GM21515 (cell line): ENCODE measurements at regions not wholly inside any gene's neighbourhood (a gene's known extent, or its start where the extent isn't known, plus 50 kb on each side); places are given as distances from the start of the nearest gene placed in this dataset.

Experiments used
- ATAC-seq: cut with Tn5 transposase; IDR thresholded peaks from one replicate; pipeline ENCODE4 v1.9.1; 2021; ENCODE audit not compliant: unreplicated experiment

GRCh38 chr13:108435393-108436149, 166.1 kb downstream of the TNFSF13B start:
- no peak for ATAC-seq

GRCh38 chr13:108437496-108437895, 168.0 kb downstream of the TNFSF13B start:
- no peak for ATAC-seq

DNA sequence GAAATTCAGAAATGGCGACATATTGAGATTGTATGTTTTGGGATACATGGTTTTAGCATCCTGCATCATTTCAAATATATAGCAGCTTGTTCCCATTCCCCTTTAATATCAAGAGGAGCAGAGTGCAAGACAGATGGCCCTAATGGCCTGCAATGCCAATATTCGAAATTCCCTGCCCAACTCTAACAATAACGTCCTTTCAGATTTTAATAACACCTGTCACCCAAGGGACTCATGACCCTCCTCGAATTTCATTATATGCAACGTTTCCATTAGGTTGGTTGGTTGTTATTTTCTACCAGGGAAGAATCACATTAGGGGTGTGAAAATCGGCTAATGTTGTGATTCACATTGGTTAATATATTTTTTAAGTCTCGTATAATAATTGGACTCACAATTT, 170.0 kb downstream of the TNFSF13B start:
- ATAC-seq: no peak

GRCh38 chr13:108444448-108444847, 174.9 kb downstream of the TNFSF13B start:
- no peak for ATAC-seq

DNA sequence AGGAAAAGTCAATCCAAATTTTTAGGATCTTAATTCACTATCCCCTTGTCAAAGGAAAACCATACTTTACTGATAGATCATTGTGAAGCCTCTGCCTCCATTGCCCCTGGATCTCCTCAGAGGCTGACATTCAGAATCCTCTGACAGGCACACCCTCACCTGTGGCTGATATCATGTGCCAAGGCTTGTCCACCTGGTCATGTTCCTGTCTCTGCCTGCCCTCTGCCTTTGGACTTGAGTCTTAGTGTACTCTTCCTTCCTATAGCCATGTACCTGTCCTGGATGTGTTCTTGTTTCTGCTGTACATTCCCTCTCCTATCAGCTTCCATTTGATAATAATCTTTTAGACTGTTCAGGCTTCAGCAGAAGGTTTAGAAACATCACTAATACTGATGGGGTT, 179.4 kb downstream of the TNFSF13B start:
- ATAC-seq: no peak

GRCh38 chr13:108451121-108451520, 178.3 kb upstream of the MYO16 start:
- no peak for ATAC-seq

- no peak for ATAC-seq
These were observed 174.1 kb upstream of the MYO16 start for GRCh38 chr13:108455320-108455719.

DNA sequence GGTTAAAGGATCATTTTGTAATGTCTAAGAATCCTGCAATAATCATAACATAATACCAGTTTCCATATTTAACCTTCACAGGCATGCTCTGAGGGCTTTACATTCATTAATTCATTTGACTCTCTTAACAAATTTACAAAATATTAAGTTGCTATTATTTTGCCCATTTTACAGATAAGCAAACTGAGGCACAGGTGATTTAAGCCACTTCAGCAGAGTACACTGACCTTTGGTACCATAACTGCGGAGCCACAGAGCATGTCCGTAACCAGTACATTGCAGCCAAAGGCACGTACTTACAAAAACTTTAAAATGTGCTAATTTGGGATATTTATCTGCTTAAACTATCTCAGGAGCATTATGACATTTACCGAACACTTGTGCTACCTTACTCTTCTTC, 169.4 kb upstream of the MYO16 start:
- no peak for ATAC-seq

GRCh38 chr13:108460746-108461145, 168.7 kb upstream of the MYO16 start:
- no peak for ATAC-seq

DNA sequence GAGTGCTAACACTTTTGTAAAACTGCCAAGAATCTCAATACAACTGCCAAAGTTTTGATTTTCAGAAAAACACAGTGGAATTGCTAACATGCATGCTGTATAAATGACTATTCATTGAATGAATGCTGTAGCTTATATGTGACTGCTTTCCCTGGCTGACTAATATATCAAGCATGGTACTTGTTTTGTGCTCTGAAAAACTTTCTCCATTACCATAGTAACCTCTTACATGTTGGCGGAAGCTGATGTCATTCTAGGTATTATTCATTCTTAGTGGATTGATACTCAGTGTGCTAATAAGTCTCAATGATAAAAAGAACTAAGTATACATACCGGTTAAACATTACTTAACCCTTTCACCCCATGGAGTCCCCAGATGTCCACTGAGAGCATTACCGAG, 166.1 kb upstream of the MYO16 start:
- ATAC-seq: no peak

- no peak for ATAC-seq
These were observed 158.5 kb upstream of the MYO16 start for GRCh38 chr13:108470921-108471320.

DNA sequence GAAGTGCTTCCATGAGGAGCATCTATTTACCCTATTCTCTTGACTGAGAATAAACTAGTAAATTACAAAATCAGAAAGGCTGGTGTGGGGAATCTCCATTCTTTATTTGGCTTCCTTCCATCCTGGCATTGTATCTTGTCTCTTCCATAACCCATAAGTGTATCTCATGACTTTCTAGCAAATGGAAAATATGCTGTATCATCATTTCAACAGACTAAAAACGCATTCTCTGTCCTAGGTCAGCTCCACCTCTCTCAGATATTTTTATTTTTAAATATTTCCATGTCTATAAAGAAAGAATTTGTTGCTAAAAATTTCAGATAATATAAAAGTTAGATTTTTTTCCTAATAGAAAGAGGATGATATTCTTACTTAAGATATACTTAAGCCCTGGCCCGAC, 154.2 kb upstream of the MYO16 start:
- ATAC-seq: no peak

DNA sequence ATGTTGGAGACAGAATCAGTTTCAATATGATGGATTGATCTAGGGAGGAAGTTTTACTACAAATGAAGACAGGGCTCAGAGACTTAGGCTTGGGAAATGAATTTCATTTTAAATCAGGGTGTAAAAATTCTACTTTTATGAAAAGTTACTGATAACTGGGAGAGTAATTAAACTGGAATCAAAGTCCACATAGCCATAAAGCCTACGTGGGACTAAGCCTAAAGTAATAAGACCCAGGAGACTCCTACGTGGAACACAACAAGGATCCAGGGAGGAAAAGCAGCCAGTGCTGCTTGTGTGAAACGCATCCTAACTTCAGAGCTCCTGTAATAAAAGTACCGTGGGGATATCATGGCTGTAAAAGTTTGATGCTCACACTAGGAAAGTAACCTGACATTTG, 152.0 kb upstream of the MYO16 start:
- no peak for ATAC-seq

- no peak for ATAC-seq
These were observed 151.2 kb upstream of the MYO16 start for GRCh38 chr13:108478179-108478578.

GRCh38 chr13:108483981-108484380, 145.4 kb upstream of the MYO16 start:
- no peak for ATAC-seq

- no peak for ATAC-seq
These were observed 143.3 kb upstream of the MYO16 start for GRCh38 chr13:108486096-108486495.

GRCh38 chr13:108494991-108495645, 134.3 kb upstream of the MYO16 start:
- no peak for ATAC-seq

- ATAC-seq: no peak
These were observed 133.6 kb upstream of the MYO16 start for GRCh38 chr13:108495646-108496361.

DNA sequence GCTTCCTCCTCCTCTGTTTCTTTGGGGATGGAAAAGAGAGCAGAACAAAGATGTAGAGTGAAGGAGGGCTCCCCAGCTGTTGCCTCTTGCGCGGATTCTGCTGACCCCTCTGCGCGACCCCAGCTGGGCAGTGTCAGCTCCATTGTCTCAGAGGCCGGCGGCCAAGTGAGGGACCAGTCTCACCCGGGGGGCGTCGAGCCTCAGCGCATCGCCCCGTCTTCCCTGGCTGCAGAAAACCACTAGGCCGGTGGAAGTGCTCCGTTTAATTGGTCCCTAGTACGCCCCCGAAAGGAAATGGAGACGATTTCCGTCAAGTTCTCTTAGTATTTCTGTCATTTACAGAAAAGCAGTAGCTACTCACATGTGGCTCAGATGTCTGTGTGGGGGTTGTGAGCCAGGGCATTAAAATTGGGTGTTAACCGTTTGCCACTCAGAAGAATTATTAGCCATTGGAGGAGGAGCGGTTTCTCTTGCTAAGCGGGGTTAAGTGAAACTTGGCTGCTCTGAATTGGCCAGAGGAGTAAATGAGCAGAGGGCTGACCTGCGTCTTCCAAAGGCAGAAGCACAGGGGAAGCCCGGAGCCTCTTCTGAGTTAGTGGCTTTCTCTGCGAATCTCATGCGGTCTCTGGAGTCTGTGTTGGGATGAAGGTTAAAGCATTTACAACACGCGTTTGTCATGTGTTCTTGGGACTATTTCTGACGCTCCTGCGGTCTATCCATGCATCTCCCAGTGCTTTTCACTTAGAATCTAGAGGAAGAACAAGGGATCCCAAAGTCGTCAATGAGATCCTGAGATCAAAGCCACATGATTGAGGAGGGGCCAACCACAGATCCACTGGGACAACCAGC, 132.8 kb upstream of the MYO16 start:
- no peak for ATAC-seq

DNA sequence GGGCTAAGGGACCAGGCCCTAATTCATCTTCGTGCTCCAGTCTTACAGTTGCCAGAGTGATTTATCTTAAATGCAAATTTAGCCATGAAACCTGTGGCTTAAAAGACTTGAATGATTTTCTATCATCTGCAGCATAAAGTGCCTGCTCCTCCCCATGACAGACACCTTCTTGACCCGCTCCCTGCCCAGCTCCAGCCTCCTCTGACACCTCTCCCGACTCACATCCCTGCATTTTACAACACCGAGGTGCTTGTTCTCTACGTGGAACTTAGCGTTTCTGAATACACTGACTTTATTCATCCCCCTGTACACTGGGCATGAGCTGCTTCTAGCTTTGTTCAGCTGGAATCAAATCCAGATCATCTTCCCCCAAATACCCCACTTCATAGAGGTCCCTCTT, 128.7 kb upstream of the MYO16 start:
- no peak for ATAC-seq

DNA sequence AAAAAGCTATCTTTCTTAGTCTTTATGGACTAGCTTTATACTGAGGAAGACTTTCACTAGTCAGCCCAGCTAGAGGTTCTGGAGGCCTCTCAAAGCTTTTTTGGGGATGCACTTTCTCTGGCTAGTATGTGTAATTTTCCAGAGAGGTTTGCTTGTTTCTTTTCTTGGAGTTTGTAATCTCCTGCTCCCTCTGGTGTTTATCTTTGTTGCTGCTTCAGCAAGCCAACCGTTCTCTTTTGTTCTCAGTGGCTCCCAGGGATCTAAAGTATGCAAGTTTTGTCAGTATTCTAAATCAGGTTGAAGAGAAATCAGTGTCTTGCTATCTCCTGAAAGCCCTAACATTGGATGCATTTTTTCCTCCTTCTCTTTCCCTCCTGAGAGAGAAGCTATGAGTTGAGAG, 121.1 kb upstream of the MYO16 start:
- no peak for ATAC-seq
